Liver (tissue), 8 donors: ENCODE measurements at regions not wholly inside any gene's neighbourhood (a gene's known extent, or its start where the extent isn't known, plus 50 kb on each side); places are given as distances from the start of the nearest gene placed in this dataset.

Experiments used
- DNase-seq: peaks from one replicate; pipeline ENCODE4 v3.0.0-alpha.2; 2017; ENCODE audit warnings: low spot score
- H3K27ac ChIP-seq, 2 donors: one replicate each; pipeline ENCODE4 v1.7.0; 2013; ENCODE audit warnings: inconsistent platforms in 2 of 2, low read length in 2 of 2, control low read depth in 1 of 2, low read depth in 1 of 2, mild to moderate bottlenecking in 1 of 2
- H3K27me3 ChIP-seq, 4 donors: one replicate each; pipeline versions ENCODE4 v1.6.1 to v1.7.0; 2013; ENCODE audit warnings: low read length in 3 of 4, inconsistent platforms in 1 of 4, mild to moderate bottlenecking in 1 of 4, moderate library complexity in 1 of 4; ENCODE audit not compliant: control insufficient read depth in 4 of 4, insufficient read depth in 4 of 4
- H3K36me3 ChIP-seq, 4 donors: one replicate each; pipeline versions ENCODE4 v1.6.1 to v1.7.0; 2013; ENCODE audit warnings: low read length in 3 of 4, mild to moderate bottlenecking in 3 of 4, low read depth in 1 of 4, moderate library complexity in 1 of 4; ENCODE audit not compliant: control insufficient read depth in 4 of 4, insufficient read depth in 3 of 4
- H3K4me1 ChIP-seq, 4 donors: one replicate each; pipeline versions ENCODE4 v1.6.1 to v1.7.0; 2013; ENCODE audit warnings: low read length in 3 of 4, mild to moderate bottlenecking in 3 of 4, moderate library complexity in 1 of 4; ENCODE audit not compliant: control insufficient read depth in 4 of 4, insufficient read depth in 4 of 4
- H3K4me3 ChIP-seq, 3 donors: one replicate each; pipeline versions ENCODE4 v1.6.1 to v1.7.0; 2013; ENCODE audit warnings: low read length in 3 of 3, control low read depth in 1 of 3, low read depth in 1 of 3, mild to moderate bottlenecking in 1 of 3
- H3K9ac ChIP-seq, 2 donors: one replicate each; pipeline ENCODE4 v1.7.0; 2013; ENCODE audit warnings: low read length in 2 of 2, mild to moderate bottlenecking in 2 of 2, moderate library complexity in 2 of 2, control low read depth in 1 of 2, low read depth in 1 of 2
- H3K9me3 ChIP-seq, 4 donors: one replicate each; pipeline versions ENCODE4 v1.6.1 to v1.7.0; 2013; ENCODE audit warnings: low read length in 3 of 4; ENCODE audit not compliant: control insufficient read depth in 4 of 4
- ATF3 ChIP-seq: IDR thresholded peaks from 2 replicates; pipeline ENCODE4 v1.6.1; 2016; ENCODE audit warnings: antibody characterized with exemption
- EGR1 ChIP-seq, 2 donors: IDR thresholded peaks; 2 replicates each; pipeline ENCODE4 v1.6.1; 2016 to 2018; ENCODE audit warnings: antibody characterized with exemption in 2 of 2, low read depth in 2 of 2
- FOXA1 ChIP-seq: IDR thresholded peaks from 2 replicates; pipeline ENCODE4 v1.6.1; 2016; ENCODE audit warnings: antibody characterized with exemption
- FOXA2 ChIP-seq: IDR thresholded peaks from 2 replicates; pipeline ENCODE4 v1.6.1; 2016; ENCODE audit warnings: antibody characterized with exemption
- GABPA ChIP-seq, 2 donors: IDR thresholded peaks in 1 of 2; conservative IDR thresholded peaks in 1 of 2; 2 replicates each; pipeline ENCODE4 v1.6.1; 2016; ENCODE audit warnings: antibody characterized with exemption in 2 of 2, mild to moderate bottlenecking in 1 of 2, moderate library complexity in 1 of 2
- HNF4A ChIP-seq, 2 donors: conservative IDR thresholded peaks; 2 replicates each; pipeline ENCODE4 v1.6.1; 2016; ENCODE audit warnings: antibody characterized with exemption in 2 of 2, mild to moderate bottlenecking in 2 of 2
- HNF4G ChIP-seq: IDR thresholded peaks from 2 replicates; pipeline ENCODE4 v1.6.1; 2016; ENCODE audit warnings: antibody characterized with exemption
- JUND ChIP-seq, 2 donors: IDR thresholded peaks; 2 replicates each; pipeline ENCODE4 v1.6.1; 2016; ENCODE audit warnings: antibody characterized with exemption in 2 of 2
- MAX ChIP-seq: IDR thresholded peaks from 2 replicates; pipeline ENCODE4 v1.6.1; 2016; ENCODE audit warnings: antibody characterized with exemption
- NR2F2 ChIP-seq: IDR thresholded peaks from 2 replicates; pipeline ENCODE4 v1.6.1; 2016; ENCODE audit warnings: antibody characterized with exemption
- RAD21 ChIP-seq, 2 donors: IDR thresholded peaks; 2 replicates each; pipeline ENCODE4 v1.6.1; 2016; ENCODE audit warnings: antibody characterized with exemption in 2 of 2, mild to moderate bottlenecking in 2 of 2
- RXRA ChIP-seq, 2 donors: IDR thresholded peaks; 2 replicates each; pipeline ENCODE4 v1.6.1; 2017 to 2018; ENCODE audit warnings: antibody characterized with exemption in 2 of 2, mild to moderate bottlenecking in 1 of 2
- SP1 ChIP-seq: IDR thresholded peaks from 2 replicates; pipeline ENCODE4 v1.6.1; 2018; ENCODE audit warnings: antibody characterized with exemption, mild to moderate bottlenecking
- TAF1 ChIP-seq: conservative IDR thresholded peaks from 2 replicates; pipeline ENCODE4 v1.6.1; 2016; ENCODE audit warnings: antibody characterized with exemption, mild to moderate bottlenecking
- YY1 ChIP-seq: IDR thresholded peaks from 2 replicates; pipeline ENCODE4 v1.6.1; 2016; ENCODE audit warnings: antibody characterized with exemption, mild to moderate bottlenecking
- ZBTB33 ChIP-seq: IDR thresholded peaks from 2 replicates; pipeline ENCODE4 v1.6.1; 2016; ENCODE audit warnings: antibody characterized with exemption
- WGBS: extraction: QIAGEN DNeasy Blood & Tissue Kit; methylation state at CpG from one replicate; pipeline ENCODE4 v1.1.7; 2013; 5-methylcytosine and 5-hydroxymethylcytosine counted together
- TF ChIP-seq, protein P1 (sequence below): fragments of 150-350 bp; IDR thresholded peaks from 2 replicates; pipeline ENCODE4 v1.5.1; 2017; ENCODE audit warnings: improper control_type of control experiment, low read depth, low read length; ENCODE audit not compliant: missing input control
- TF ChIP-seq, protein P2 (sequence below): IDR thresholded peaks from 2 replicates; pipeline ENCODE4 v1.6.1; 2016; ENCODE audit warnings: antibody characterized with exemption, mild to moderate bottlenecking
- donor health status: healthy.
- donor health status: healthy.
- donor health status: healthy.
- donor health status: healthy.
- donor health status: healthy.

DNA sequence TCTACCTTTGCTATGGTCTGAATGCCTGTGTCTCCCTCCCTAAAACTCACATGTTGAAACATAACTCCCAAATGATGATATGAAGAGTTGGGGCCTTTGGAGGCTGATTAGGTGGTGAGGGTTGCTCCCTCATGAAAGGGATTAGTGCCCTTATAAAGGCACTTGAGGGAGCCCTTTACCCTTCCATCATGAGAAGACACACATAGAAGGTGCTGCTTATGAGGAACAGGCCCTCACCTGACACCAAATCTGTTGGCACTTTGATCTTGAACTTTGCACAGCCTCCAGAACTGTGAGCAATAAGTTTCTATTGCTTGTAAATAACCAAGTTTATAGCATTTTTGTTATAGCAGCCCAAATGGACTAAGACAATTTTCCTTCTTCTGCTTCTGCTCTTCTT, 76.2 kb upstream of the ADAMTS9 start:
- Histone ChIP-seq H3K36me3 (no peaks in the 10 kb centered on the region), H3K4me1 (no peaks in the 10 kb centered on the region), H3K27ac (no peak overlapping the region), H3K9ac (no peak overlapping the region), H3K4me3 (no peak overlapping the region), H3K27me3 (no peaks in the 10 kb centered on the region), H3K9me3 (no peaks in the 10 kb centered on the region)
- TF ChIP-seq FOXA1 (no peak), ZBTB33 (no peak), HNF4A (conservative IDR thresholded peaks at IDR 0.05) (no peak), RAD21 (IDR thresholded peaks at IDR 0.05) (no peak), TAF1 (no peak), SP1 (no peak), EGR1 (IDR thresholded peaks at IDR 0.05; ENCODE audit: low read depth in 2 of 2) (no peak), RXRA (IDR thresholded peaks at IDR 0.05) (no peak), MAX (no peak), NR2F2 (no peak), ATF3 (no peak), GABPA (IDR thresholded peaks at IDR 0.05 in 1 of 2, conservative IDR thresholded peaks at IDR 0.05 in 1 of 2) (no peak), FOXA2 (no peak), YY1 (no peak), JUND (IDR thresholded peaks at IDR 0.05) (no peak)
- TF ChIP-seq, protein P1, sequence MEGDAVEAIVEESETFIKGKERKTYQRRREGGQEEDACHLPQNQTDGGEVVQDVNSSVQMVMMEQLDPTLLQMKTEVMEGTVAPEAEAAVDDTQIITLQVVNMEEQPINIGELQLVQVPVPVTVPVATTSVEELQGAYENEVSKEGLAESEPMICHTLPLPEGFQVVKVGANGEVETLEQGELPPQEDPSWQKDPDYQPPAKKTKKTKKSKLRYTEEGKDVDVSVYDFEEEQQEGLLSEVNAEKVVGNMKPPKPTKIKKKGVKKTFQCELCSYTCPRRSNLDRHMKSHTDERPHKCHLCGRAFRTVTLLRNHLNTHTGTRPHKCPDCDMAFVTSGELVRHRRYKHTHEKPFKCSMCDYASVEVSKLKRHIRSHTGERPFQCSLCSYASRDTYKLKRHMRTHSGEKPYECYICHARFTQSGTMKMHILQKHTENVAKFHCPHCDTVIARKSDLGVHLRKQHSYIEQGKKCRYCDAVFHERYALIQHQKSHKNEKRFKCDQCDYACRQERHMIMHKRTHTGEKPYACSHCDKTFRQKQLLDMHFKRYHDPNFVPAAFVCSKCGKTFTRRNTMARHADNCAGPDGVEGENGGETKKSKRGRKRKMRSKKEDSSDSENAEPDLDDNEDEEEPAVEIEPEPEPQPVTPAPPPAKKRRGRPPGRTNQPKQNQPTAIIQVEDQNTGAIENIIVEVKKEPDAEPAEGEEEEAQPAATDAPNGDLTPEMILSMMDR: no peak
- TF ChIP-seq, protein P2, sequence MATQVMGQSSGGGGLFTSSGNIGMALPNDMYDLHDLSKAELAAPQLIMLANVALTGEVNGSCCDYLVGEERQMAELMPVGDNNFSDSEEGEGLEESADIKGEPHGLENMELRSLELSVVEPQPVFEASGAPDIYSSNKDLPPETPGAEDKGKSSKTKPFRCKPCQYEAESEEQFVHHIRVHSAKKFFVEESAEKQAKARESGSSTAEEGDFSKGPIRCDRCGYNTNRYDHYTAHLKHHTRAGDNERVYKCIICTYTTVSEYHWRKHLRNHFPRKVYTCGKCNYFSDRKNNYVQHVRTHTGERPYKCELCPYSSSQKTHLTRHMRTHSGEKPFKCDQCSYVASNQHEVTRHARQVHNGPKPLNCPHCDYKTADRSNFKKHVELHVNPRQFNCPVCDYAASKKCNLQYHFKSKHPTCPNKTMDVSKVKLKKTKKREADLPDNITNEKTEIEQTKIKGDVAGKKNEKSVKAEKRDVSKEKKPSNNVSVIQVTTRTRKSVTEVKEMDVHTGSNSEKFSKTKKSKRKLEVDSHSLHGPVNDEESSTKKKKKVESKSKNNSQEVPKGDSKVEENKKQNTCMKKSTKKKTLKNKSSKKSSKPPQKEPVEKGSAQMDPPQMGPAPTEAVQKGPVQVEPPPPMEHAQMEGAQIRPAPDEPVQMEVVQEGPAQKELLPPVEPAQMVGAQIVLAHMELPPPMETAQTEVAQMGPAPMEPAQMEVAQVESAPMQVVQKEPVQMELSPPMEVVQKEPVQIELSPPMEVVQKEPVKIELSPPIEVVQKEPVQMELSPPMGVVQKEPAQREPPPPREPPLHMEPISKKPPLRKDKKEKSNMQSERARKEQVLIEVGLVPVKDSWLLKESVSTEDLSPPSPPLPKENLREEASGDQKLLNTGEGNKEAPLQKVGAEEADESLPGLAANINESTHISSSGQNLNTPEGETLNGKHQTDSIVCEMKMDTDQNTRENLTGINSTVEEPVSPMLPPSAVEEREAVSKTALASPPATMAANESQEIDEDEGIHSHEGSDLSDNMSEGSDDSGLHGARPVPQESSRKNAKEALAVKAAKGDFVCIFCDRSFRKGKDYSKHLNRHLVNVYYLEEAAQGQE: no peak
- no peak for DNase-seq

- Histone ChIP-seq H3K4me3 (no peak overlapping the region), H3K36me3 (no peaks in the 10 kb centered on the region), H3K27ac (no peak overlapping the region), H3K4me1 (no peaks in the 10 kb centered on the region), H3K9me3 (no peaks in the 10 kb centered on the region), H3K9ac (no peak overlapping the region), H3K27me3 (no peaks in the 10 kb centered on the region)
- DNase-seq: no peak
- 74% methylated on average over 5 of the region's 5 CpGs for WGBS
- no peak for TF ChIP-seq SP1
- no peak for TF ChIP-seq MAX
- TF ChIP-seq GABPA (IDR thresholded peaks at IDR 0.05 in 1 of 2, conservative IDR thresholded peaks at IDR 0.05 in 1 of 2): no peak
- TF ChIP-seq, protein P2: no peak
- no peak for TF ChIP-seq NR2F2
- TF ChIP-seq ATF3: no peak
- TF ChIP-seq YY1: no peak
- TF ChIP-seq FOXA2: no peak
- no peak for TF ChIP-seq HNF4A (conservative IDR thresholded peaks at IDR 0.05)
- no peak for TF ChIP-seq TAF1
- no peak for TF ChIP-seq HNF4G
- TF ChIP-seq JUND (IDR thresholded peaks at IDR 0.05): no peak
These were observed 73.9 kb upstream of the ADAMTS9 start for GRCh38 chr3:64761729-64762128.
